ENCODE measurements at regions not wholly inside any gene's neighbourhood (a gene's known extent, or its start where the extent isn't known, plus 50 kb on each side); places are given as distances from the start of the nearest gene placed in this dataset.

GRCh38 chr7:51613911-51614357, 297.3 kb upstream of the COBL start:
- TF ChIP-seq CTCF (IDR thresholded peaks at IDR 0.05; ENCODE audit: low read length) (no peak), EZH2 (IDR thresholded peaks at IDR 0.05; ENCODE audit: borderline replicate concordance, low read length) (no peak)

All from OCI-LY1 (cell line).